ENCODE measurements at regions not wholly inside any gene's neighbourhood (a gene's known extent, or its start where the extent isn't known, plus 50 kb on each side); places are given as distances from the start of the nearest gene placed in this dataset.

DNA sequence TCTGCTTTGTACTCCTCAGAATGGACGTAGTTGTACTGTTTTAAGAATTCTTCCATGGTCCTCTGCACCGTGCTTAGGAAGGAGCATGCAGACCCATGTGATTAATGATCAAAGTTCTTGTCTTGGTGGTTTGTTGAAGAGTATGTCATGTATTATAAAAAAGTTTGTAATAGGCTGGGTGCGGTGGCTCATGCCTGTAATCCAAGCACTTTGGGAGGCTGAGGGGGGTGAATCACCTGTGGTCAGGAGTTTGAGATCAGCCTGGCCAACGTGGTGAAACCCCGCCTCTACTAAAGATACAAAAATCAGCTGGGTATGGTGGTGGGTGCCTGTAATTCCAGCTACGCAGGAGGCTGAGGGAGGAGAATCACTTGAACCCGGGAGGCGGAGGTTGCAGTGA, 61.8 kb upstream of the RTL1 start:
- TF ChIP-seq, protein P1, sequence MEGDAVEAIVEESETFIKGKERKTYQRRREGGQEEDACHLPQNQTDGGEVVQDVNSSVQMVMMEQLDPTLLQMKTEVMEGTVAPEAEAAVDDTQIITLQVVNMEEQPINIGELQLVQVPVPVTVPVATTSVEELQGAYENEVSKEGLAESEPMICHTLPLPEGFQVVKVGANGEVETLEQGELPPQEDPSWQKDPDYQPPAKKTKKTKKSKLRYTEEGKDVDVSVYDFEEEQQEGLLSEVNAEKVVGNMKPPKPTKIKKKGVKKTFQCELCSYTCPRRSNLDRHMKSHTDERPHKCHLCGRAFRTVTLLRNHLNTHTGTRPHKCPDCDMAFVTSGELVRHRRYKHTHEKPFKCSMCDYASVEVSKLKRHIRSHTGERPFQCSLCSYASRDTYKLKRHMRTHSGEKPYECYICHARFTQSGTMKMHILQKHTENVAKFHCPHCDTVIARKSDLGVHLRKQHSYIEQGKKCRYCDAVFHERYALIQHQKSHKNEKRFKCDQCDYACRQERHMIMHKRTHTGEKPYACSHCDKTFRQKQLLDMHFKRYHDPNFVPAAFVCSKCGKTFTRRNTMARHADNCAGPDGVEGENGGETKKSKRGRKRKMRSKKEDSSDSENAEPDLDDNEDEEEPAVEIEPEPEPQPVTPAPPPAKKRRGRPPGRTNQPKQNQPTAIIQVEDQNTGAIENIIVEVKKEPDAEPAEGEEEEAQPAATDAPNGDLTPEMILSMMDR (IDR thresholded peaks at IDR 0.05; ENCODE audit: low read length) = no peak
- no peak for TF ChIP-seq EZH2 (optimal IDR thresholded peaks at IDR 0.05; ENCODE audit: low read depth, low read length)

All from MM.1S (cell line).